Right lobe of liver (tissue), 4 donors: ENCODE measurements at regions not wholly inside any gene's neighbourhood (a gene's known extent, or its start where the extent isn't known, plus 50 kb on each side); places are given as distances from the start of the nearest gene placed in this dataset.

ENCODE experiments used
- POLR2A ChIP-seq: fragments of 450-650 bp; IDR thresholded peaks from one replicate; pipeline ENCODE4 v1.6.1; 2017; ENCODE audit warnings: antibody characterized with exemption, mild to moderate bottlenecking
- TF ChIP-seq, protein P1 (sequence below), 4 donors: fragments of 200-600 bp in 3 of 4; fragments of 450-650 bp in 1 of 4; IDR thresholded peaks; one replicate each; pipeline versions ENCODE4 v1.5.1 to v1.8.0; 2016 to 2022; ENCODE audit warnings: antibody characterized with exemption in 4 of 4, mild to moderate bottlenecking in 2 of 4
- donor health status: DM: no; HTN: no; CAD: no.
- donor health status: DM: no; HTN: no; CAD: no.
- donor health status: DM: no; HTN: yes; CAD: no.

DNA sequence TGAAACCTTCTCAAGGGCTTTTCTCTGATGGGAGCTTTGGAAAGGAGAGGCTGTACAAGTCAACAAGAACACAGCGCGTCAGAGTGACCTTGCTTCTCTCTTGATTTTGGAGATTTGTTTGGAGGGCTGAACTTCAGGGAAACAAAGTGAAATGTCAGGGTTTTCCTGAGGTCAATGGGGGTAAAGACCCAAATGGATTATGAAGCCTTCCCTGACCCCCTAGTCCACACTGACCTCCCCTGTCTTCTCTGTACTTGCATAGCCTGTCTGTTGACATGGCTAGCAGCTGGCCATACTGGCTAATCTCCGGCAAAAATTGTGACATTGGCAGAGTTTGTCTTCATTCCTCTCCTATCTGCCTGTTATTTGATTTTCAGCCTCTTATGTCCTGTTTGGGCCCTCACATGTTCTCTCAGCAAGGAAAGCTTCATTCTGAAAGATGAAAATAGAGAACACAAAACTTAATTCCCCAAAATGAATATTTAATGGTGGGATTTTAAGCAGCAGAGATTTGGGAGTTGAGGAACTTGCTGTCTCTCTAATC, 149.3 kb upstream of the HAAO start:
- TF ChIP-seq, protein P1, sequence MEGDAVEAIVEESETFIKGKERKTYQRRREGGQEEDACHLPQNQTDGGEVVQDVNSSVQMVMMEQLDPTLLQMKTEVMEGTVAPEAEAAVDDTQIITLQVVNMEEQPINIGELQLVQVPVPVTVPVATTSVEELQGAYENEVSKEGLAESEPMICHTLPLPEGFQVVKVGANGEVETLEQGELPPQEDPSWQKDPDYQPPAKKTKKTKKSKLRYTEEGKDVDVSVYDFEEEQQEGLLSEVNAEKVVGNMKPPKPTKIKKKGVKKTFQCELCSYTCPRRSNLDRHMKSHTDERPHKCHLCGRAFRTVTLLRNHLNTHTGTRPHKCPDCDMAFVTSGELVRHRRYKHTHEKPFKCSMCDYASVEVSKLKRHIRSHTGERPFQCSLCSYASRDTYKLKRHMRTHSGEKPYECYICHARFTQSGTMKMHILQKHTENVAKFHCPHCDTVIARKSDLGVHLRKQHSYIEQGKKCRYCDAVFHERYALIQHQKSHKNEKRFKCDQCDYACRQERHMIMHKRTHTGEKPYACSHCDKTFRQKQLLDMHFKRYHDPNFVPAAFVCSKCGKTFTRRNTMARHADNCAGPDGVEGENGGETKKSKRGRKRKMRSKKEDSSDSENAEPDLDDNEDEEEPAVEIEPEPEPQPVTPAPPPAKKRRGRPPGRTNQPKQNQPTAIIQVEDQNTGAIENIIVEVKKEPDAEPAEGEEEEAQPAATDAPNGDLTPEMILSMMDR (IDR thresholded peaks at IDR 0.05) = no peak
- no peak for TF ChIP-seq POLR2A
